ENCODE measurements at regions not wholly inside any gene's neighbourhood (a gene's known extent, or its start where the extent isn't known, plus 50 kb on each side); places are given as distances from the start of the nearest gene placed in this dataset.

GRCh38 chr2:67560771-67561456, 163.8 kb downstream of the ETAA1 start:
- Histone ChIP-seq H3K9me3 (ENCODE audit: low read length) (no peaks in the 10 kb centered on the region), H3K4me3 (ENCODE audit: low read length) (no peak overlapping the region), H3K79me2 (replicated peaks; ENCODE audit: insufficient read depth, low read length) (no peaks in the 10 kb centered on the region), H4K20me1 (ENCODE audit: insufficient read depth) (no peaks in the 10 kb centered on the region), H3K27ac (ENCODE audit: low read length) (peak overlapping the region; percentile 13), H3K27me3 (ENCODE audit: insufficient read depth, low read depth, low read length) (no peaks in the 10 kb centered on the region), H3K9ac (ENCODE audit: low read length) (no peak overlapping the region), H3K36me3 (ENCODE audit: insufficient read depth, low read length) (no peaks in the 10 kb centered on the region), H2AFZ (ENCODE audit: low read depth, low read length) (no peak overlapping the region), H3K9me2 (ENCODE audit: insufficient read depth, low read length) (no peaks in the 10 kb centered on the region), H3K4me2 (ENCODE audit: low read length) (no peak overlapping the region), H3F3A (ENCODE audit: insufficient read depth, low read length, poor library complexity, severe bottlenecking) (no peaks in the 10 kb centered on the region)
- no peak for TF ChIP-seq CTCF (IDR thresholded peaks at IDR 0.05; ENCODE audit: poor library complexity, severe bottlenecking)
- TF ChIP-seq POLR2AphosphoS5 (IDR thresholded peaks at IDR 0.05), result no peak
- no peak for TF ChIP-seq MXI1 (conservative IDR thresholded peaks at IDR 0.05; ENCODE audit: poor library complexity, severe bottlenecking)
- no peak for TF ChIP-seq RAD21 (conservative IDR thresholded peaks at IDR 0.05)
- no peak for TF ChIP-seq REST (IDR thresholded peaks at IDR 0.05; ENCODE audit: borderline replicate concordance)
- no peak for TF ChIP-seq EP300 (conservative IDR thresholded peaks at IDR 0.05; ENCODE audit: poor library complexity, severe bottlenecking)
- TF ChIP-seq SMC3 (conservative IDR thresholded peaks at IDR 0.05; ENCODE audit: poor library complexity), result no peak
- no peak for TF ChIP-seq EZH2 (IDR thresholded peaks at IDR 0.05; ENCODE audit: borderline replicate concordance, insufficient read depth, low read length, poor library complexity, severe bottlenecking)
- no peak for TF ChIP-seq TAF1 (IDR thresholded peaks at IDR 0.05; ENCODE audit: low read depth)

GRCh38 chr2:67561457-67561965, 164.4 kb downstream of the ETAA1 start:
- Histone ChIP-seq H3K4me3 (ENCODE audit: low read length) (no peak overlapping the region), H3K9ac (ENCODE audit: low read length) (no peak overlapping the region), H3K4me2 (ENCODE audit: low read length) (no peak overlapping the region), H3K9me2 (ENCODE audit: insufficient read depth, low read length) (no peaks in the 10 kb centered on the region), H3K79me2 (replicated peaks; ENCODE audit: insufficient read depth, low read length) (no peaks in the 10 kb centered on the region), H2AFZ (ENCODE audit: low read depth, low read length) (no peak overlapping the region), H3K36me3 (ENCODE audit: insufficient read depth, low read length) (no peaks in the 10 kb centered on the region), H3K9me3 (ENCODE audit: low read length) (no peaks in the 10 kb centered on the region), H3K27me3 (ENCODE audit: insufficient read depth, low read depth, low read length) (no peaks in the 10 kb centered on the region), H4K20me1 (ENCODE audit: insufficient read depth) (no peaks in the 10 kb centered on the region), H3F3A (ENCODE audit: insufficient read depth, low read length, poor library complexity, severe bottlenecking) (no peaks in the 10 kb centered on the region), H3K27ac (ENCODE audit: low read length) (peak overlapping the region; percentile 13)
- TF ChIP-seq POLR2AphosphoS5 (IDR thresholded peaks at IDR 0.05) (peak; percentile 70), EP300 (conservative IDR thresholded peaks at IDR 0.05; ENCODE audit: poor library complexity, severe bottlenecking) (peak; percentile 90), RAD21 (conservative IDR thresholded peaks at IDR 0.05) (no peak)

Data from neural cell (in vitro differentiated cells).